HG02571 (cell line): ENCODE measurements at regions not wholly inside any gene's neighbourhood (a gene's known extent, or its start where the extent isn't known, plus 50 kb on each side); places are given as distances from the start of the nearest gene placed in this dataset.
"Not testable (repeated sequence)": the region's sequence is repeated elsewhere in the genome, so short reads cannot be mapped to it uniquely, and the experiment has no call there.

ENCODE experiments used
- ATAC-seq: cut with Tn5 transposase; IDR thresholded peaks from one replicate; pipeline ENCODE4 v1.9.1; 2021; ENCODE audit warnings: mild to moderate bottlenecking, moderate library complexity; ENCODE audit not compliant: unreplicated experiment

DNA sequence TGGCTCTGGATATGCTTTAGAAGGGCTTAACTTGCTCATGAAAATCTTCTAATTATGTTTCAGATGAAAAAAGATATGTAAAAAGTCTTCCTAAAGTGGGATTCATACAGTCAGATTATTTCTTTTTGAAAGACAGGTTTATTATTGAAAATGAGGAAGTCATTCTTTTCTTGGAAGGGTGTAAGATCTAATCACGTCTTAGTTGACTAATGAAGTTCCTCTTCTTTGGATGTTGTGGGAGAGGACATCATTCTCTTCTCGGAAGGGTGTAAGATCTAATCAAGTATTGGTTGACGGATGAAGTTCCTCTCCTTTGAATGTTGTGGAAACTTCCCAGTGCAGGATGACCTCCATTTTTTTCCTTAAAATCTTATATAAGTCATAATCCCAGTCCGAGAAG lies 74.9 kb downstream of the ALG10 start:
- ATAC-seq, result no peak

DNA sequence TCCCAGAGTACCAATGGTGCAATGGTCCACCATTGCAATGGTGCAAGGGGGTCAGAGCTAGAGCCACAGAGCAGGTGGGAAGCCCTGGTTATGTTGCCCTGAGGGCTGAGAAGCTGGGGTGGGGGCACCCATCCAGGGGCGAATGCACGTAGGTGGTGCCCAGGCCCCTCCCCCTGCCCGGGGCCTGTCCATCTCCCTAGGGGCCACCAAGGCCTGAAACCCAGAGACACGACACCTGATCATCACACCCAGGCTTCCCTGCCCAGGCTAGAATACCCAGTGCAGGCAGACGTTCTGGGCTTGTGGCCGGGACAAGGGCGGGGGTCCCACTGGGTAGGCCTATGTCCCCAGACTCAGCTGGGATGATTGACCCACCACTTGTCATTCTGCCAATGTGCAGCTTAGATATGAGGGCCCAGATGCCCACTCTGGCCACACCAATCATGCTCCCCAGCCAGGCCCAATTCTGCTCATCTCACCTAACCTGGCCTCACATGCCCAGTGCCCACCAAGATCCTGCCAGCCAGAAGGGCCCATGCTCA lies 83.2 kb downstream of the ALG10 start:
- ATAC-seq, result no peak

DNA sequence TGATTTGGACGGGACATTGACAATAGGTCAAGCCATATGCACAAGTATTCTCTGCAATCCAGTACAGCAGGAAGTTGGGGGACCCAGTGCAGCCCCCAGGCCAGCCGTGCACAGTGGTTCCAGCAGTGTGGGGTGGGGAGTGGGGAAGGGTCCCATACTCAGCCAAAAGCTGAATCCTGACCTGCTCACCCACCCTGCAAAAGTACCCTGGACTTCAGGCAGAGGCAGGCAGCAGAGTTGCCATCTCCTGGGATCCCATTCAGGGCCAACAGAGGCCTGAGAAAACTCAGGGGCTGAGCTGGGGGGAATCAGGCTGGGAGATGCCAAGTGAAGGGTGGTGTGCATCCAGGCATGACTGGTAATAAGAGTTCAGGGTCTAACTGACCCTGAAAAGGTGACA lies 83.9 kb downstream of the ALG10 start:
- no peak for ATAC-seq

DNA sequence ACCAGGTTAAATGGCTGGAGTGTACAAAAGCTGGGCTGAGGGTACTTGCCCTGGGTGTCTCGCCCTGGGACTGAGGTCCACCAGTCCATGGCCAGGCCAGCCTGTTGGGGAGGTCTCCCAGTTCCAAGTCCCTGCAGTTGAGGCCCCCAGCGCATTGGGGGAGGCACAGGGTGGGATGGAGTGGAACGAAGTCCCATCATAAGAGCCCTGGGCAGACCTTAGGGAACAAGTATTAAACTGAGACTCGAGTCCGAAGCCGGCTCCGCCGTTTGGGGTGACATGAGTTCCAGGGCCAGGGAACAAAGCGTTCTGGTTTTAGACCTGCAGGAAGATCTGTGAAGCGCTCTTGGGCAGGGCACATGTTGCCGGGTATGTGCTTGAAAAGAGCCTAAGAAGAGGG lies 84.7 kb downstream of the ALG10 start:
- ATAC-seq, result no peak

DNA sequence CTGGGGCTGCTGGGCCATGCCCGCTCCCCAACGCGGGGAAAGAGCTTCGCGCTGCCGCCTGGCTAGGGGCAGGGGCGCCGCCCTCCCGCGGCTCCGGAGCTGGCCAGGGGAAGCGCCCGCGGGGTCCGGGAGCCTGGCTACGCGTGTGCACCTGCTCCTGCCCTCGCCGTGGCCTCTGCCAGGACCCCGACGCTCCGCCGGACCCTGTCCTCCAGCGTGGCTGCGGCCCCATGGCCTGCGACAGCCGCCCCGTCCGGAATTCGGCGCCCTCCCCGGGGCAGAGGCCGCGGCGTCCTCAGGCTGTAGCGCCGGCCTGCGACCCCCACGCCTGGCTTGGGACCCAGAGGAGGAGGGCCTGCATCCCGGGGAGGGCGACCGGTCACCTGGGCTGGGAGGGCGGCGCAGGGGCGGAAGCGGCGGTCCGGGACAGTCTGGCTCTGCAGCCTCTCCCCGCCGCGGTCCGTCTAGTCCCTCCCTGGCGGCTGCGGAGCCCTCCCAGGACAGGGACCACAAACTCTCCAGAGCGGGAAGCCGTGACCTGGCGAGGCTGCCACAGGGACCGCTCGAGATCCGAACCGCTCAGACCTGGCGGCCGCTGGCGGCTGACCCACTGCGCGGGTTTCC lies 85.6 kb downstream of the ALG10 start:
- ATAC-seq, result no peak

DNA sequence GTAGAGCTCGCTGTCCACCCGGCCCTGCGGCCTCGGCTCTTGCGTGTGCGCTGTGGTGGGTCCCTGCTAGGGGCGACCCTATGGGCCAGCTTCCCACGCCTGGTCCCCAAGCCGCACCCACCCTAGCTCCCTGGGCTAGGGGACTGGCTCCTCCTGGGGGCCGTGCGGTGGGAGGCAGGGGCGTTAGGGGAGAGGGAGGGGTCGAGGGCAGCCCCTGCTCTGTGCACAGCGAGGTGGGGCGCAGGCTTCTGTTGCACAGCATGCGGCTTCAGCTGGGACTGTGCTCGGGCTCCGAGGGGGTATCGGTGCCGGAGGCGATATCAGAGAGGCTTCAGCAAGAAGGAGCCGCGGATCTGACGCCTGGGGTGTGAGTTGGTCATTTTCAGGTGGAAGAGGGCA lies 86.1 kb downstream of the ALG10 start:
- ATAC-seq, result no peak

DNA sequence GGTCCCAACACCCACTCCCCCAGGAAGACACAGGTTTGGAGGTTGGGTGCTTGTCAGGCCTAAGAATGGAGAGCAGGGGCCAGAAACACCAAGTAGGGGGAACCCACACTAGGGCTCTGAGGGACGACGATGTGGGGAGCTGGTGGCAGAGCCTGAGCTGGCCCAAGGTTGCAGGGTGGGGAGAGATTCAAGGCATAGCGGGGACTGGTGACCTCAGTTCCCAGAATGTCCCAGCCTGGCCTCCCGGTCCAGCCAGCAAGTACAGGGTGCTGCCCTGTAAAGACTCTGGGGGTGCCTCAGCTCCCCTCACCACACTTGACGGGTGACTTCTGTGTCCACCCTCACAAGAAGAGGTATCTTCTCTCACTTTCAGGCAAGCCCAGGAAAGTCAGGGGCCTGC lies 86.7 kb downstream of the ALG10 start:
- no peak for ATAC-seq

DNA sequence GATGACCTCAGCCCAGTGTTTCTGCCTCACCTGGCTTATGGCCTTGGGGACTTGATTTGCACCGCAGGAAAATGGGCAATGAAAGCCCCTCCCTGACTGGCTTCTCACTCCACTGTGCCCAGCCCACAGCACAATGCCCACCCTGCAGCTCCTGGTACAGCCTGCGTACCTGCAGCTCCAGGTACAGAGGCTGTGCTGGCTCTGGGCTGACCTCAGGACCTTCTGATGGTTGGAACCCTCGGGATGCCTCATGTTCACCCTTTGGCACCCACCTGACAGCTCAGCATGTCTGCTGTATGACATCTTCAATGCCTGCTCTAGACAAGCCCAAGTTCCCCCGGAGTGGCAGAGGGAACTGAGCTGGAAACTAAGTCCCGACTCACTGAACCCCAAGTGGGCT lies 87.1 kb downstream of the ALG10 start:
- ATAC-seq, result no peak

DNA sequence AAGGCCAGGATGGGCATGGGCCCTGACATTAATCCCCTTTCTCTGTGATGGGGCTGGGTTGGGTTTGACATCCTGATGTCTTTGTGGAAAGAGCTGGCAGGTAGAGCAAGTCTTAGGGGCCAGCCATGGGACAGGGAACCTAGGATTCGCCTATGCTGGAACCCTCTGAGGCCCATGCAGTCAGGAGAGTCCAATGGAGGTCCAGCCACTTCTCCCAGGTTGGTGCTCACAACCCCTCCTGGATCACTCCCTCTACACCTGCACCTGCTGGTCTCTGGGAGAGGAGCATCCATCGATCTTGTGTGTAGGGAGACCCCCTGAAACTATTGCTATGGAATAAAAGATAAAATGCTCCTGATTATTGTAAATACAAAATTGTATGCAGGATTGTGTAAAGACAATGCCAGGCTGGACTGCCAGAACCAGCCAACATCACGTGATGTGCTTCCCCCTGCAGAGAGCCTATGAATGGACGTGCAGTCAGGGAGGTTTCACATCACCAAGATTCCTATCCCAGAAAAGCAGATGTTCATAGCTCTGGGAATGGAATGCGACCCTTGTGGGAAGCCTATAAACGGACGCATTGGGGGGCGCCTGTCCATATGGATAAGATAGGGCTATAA lies 87.7 kb downstream of the ALG10 start:
- ATAC-seq, result not testable (repeated sequence)

DNA sequence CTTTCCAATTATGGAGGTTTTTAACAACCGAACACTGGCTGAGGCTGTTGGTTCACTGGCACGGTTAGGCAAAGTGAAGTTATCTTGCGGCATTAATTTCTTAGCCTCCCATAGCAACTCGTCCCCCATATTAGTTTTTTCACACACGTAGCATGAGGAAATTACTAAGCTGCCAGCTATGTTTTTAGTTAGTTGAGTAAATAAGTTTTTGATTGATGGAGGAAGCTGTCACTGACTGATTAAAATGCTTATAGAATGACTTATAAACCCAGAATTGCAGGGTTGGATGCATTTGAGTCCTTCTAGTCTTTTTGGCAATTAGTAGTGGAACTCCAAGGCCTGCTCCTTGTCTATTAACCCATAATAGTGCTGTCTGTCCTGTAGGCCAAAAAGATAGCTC lies 97.1 kb downstream of the ALG10 start:
- no peak for ATAC-seq

DNA sequence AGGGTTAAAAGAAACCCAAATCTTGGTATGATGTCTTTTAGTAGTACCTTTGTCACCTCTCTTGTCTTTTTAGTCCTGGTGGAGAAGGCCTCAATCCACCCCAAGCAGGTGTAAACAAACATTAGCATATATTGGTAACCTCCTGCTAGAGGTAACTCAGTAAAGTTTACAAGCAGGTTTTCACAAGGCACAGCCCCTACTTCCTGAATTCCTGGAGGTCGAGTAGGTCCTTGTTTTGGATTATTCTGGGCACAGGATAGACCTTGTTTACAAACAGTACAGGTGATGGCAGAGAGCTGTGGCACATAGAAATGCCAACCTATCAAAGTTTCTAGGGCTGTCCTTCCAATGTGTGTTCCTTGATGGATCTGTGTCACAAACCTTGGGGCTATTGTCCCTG lies 99.1 kb downstream of the ALG10 start:
- no peak for ATAC-seq

DNA sequence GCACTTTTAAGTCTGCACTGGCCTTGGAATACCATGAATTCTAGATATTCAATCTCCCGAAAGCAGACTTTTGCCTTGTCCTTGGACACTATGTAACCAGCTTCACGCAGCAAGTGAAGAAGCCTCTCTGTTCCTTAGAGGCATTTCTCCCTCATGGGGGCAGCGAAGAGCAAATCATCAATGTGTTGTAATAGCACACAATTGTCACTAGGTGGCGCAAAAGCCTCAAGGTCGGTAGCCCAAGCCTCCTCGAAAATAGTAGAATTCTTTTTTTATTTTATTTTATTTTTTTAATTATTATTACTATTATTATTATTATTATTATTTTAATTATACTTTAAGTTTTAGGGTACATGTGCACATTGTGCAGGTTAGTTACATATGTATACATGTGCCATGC lies 100.8 kb downstream of the ALG10 start:
- ATAC-seq, result peak; percentile 62

DNA sequence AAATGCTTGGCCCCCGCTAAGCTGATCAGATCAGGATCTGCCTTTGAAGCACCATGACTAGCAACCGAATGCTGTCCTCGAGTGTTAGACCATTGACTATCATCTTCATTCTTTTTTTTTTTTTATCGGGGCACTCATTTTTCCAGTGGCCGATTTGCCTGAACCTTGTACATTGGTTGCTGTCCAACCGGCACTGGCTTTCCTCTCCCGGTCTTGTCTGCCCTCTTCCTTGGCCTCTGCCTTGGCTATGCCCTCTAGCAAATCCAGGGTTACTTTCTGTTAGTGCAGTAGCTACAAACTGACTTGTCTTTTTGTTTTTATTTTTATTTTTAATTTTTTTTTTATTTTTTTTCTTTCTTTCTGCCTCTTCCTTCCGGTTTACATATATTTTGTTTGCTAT lies 102.3 kb downstream of the ALG10 start:
- no peak for ATAC-seq

DNA sequence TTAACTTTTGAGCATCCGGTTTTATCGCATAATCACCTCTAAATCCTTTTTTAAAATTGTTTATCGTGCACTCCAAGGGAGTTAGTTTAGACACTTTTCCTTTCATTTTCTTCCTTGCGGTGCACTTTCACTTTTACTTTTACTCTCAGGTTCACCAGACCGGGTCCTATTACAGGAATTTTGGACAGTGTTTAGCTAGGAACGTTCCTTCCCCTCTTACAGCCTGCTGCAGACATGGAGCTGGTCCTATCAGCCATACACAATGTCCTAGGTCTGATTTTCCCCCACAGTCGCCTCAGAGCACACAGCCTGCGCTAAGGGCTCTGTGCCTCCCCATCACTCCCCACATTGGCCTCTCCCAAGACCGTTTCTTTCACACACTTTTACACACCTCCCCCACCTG lies 103.9 kb downstream of the ALG10 start:
- ATAC-seq, result peak; percentile 53

DNA sequence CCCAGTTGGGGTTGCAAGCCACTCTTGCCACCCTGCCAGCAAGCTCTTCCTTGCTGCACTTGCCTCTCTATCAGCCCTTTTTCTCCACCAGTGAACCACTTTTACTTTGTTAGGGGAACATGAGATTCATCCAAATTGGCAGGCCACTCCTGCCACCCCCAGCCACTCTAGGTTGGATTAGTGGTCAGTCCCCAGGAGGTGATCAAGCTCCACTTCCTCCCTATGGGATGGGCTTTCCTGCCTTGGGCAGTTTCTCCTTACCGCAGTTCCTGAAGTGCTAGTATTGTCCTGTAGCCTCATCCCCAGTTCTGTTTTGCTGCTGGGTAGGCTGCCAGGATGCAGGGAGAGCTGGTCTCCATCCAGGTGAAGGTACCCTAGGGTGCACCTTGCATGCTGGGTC lies 104.5 kb downstream of the ALG10 start:
- ATAC-seq, result no peak

DNA sequence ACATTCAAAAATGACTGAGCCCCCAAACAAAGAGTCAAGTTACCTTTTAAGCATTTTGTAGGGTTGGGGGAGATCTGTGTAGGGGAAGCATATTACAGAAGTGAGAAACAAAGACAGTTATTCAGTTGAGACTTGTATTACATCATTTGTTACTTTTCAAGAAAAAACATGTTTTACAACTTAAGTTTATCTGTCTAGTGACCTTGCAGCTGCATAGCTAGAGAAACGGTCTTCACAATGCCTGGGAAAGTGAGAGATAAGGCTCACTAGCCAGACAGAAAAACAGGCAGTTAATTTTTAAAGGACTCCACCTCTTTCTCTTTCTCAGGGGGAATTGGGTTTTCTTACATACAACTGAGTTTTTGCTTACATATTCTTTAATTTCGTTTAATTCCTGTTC lies 105.1 kb downstream of the ALG10 start:
- not testable (repeated sequence) for ATAC-seq

DNA sequence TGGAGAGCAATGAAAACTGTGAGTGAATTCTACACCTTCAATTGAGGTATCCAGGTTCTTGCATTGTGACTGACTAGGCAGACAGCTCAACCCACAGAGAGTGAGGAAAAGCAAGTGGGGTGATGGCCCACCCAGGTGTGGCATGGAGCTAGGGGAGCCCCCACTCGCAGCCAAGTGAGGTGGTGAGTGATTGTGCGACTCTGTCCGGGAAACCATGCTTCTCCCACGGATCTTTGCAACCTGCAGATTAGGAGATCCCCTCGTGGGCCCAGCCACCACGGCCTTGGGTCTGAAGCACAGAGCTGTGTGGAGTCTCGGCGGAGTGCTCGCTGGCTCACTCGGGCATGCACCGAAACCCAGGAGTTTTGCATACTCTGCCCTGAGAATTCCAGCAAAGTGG lies 120.1 kb downstream of the ALG10 start:
- ATAC-seq, result no peak

DNA sequence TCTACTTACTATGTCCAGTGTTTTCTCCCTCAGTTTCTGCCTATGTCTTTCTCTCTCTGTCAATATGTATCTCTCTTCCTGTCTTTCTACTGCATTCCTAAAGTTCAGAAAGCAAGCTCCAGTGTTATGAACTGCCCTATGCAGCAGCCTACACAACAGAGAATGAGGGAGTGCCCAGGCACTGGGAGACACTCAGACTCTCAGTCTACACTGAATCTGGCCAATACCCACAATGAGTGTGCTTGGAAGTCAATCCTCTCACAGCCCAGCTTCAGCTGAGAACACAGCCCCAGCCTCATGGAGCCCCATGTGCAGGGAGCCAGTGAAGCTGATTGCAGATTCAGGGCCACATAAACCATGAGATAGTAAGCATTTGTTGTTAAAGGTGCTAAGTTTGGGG lies 128.7 kb downstream of the ALG10 start:
- ATAC-seq, result no peak

DNA sequence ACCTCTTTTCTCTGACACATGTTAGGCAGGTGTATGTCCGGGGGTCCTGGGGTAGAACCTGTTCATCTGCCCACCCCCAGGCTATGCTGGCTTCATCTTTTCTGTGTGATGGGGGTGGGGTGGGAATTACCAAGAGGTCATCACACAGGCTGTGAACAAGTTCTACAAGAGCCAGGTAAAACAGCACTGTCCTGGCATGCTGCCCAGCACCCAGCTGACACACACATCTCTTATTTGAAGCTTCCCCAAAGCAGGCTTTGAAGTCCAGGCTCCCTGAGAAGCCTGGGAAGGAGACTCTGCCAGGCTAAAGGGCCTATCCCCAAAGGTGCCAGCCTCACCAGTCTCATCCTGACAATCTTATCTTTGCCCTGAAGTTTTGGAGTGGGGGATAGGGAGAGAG lies 141.1 kb downstream of the ALG10 start:
- ATAC-seq, result no peak

DNA sequence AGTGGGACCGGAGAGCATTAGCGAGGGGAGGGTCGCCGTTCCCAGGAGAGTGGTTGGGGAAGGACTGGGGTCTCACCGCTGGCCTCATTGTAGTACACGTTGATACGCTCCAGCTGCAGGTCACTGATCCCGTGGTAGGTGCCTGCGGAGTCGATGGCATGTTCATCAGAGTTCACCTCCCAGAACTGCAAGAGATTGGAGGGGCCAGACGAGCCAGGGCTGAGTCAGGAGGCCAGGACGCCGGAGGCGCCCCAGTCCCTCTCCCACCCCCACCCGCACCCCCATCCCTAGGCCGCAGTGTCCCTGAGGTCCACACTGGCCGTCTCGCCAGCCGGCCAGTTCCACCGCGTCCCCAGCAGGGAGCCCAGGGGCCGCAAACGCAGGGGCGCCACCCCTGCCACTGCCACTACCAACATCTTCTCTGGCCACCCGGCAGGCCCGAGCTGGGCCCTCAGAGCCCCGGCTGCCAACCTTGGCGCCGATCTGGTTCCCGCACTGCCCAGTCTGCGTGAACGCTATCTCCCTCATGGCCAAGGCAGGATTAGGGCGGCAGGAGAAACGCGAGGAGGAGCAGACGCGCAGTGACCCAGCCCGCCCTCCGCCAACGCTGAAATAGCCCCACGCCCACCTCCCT lies 144.2 kb downstream of the ALG10 start:
- ATAC-seq, result no peak

DNA sequence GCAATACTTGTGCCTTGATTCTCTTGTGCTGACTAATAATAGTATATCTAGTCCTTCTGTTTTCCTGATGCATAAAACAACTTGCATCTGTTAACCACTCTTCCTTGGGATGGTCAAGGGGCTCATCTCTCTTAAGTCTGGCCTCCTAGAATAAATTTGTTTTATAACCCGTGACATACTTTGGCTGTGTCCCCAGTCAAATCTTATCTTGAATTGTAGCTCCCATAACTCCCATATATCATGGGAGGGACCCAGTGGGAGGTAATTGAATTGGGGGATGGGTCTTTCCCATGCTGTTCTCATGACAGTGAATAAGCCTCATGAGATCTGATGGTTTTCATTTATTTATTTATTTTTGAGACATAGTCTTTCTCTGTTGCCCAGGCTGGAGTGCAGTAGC lies 146.2 kb downstream of the ALG10 start:
- ATAC-seq, result not testable (repeated sequence)

DNA sequence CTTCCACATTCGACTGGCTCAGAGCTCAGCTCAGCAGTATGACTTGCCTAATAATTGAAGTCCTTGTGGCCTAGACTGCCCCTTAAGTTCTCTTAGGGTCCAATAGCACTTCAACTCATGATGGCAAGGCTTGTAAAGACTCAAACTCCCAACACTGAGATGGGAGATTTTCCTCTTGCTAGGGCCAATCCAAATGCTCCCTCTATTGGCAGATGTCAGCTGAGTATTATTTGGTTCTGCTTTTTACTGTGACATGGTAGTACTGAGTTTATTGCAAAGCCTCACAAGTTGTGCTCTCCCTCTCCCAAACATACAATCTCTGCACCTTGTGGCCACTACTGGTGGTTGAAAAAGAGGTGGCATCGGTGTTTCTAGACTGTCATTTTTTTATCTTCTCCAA lies 164.2 kb downstream of the ALG10 start:
- ATAC-seq, result no peak
